Ishikawa (cell line): ENCODE measurements at regions not wholly inside any gene's neighbourhood (a gene's known extent, or its start where the extent isn't known, plus 50 kb on each side); places are given as distances from the start of the nearest gene placed in this dataset.

Experiments used
- CEBPB ChIP-seq: IDR thresholded peaks from 2 replicates; pipeline ENCODE4 v1.6.1; 2012
- CREB1 ChIP-seq: IDR thresholded peaks from 2 replicates; pipeline ENCODE4 v1.6.1; 2012; ENCODE audit warnings: low read depth
- EGR1 ChIP-seq: IDR thresholded peaks from 2 replicates; pipeline ENCODE4 v1.6.1; 2012
- EP300 ChIP-seq: IDR thresholded peaks from 2 replicates; pipeline ENCODE4 v1.6.1; 2012; ENCODE audit warnings: borderline replicate concordance
- FOXM1 ChIP-seq: IDR thresholded peaks from 2 replicates; pipeline ENCODE4 v1.6.1; 2012; ENCODE audit warnings: low read depth, borderline replicate concordance
- MAX ChIP-seq: IDR thresholded peaks from 2 replicates; pipeline ENCODE4 v1.6.1; 2012
- NFIC ChIP-seq: IDR thresholded peaks from 2 replicates; pipeline ENCODE4 v1.6.1; 2012
- RAD21 ChIP-seq: IDR thresholded peaks from 2 replicates; pipeline ENCODE4 v1.6.1; 2012; ENCODE audit warnings: low read depth
- TAF1 ChIP-seq: IDR thresholded peaks from 2 replicates; pipeline ENCODE4 v1.6.1; 2012; ENCODE audit warnings: low read depth, mild to moderate bottlenecking
- USF1 ChIP-seq: IDR thresholded peaks from 2 replicates; pipeline ENCODE4 v1.6.1; 2012
- YY1 ChIP-seq: IDR thresholded peaks from 2 replicates; pipeline ENCODE4 v1.6.1; 2012; ENCODE audit warnings: low read depth
- TF ChIP-seq, protein P1 (sequence below): IDR thresholded peaks from 2 replicates; pipeline ENCODE4 v1.6.1; 2012; ENCODE audit warnings: low read depth, mild to moderate bottlenecking

GRCh38 chr5:114184006-114184405 lies 177.9 kb upstream of the KCNN2 start:
- TF ChIP-seq EP300 (no peak), TAF1 (no peak), NFIC (no peak), FOXM1 (no peak), YY1 (no peak), MAX (no peak), CEBPB (no peak), RAD21 (no peak), USF1 (no peak), CREB1 (no peak), EGR1 (no peak)
- TF ChIP-seq, protein P1, sequence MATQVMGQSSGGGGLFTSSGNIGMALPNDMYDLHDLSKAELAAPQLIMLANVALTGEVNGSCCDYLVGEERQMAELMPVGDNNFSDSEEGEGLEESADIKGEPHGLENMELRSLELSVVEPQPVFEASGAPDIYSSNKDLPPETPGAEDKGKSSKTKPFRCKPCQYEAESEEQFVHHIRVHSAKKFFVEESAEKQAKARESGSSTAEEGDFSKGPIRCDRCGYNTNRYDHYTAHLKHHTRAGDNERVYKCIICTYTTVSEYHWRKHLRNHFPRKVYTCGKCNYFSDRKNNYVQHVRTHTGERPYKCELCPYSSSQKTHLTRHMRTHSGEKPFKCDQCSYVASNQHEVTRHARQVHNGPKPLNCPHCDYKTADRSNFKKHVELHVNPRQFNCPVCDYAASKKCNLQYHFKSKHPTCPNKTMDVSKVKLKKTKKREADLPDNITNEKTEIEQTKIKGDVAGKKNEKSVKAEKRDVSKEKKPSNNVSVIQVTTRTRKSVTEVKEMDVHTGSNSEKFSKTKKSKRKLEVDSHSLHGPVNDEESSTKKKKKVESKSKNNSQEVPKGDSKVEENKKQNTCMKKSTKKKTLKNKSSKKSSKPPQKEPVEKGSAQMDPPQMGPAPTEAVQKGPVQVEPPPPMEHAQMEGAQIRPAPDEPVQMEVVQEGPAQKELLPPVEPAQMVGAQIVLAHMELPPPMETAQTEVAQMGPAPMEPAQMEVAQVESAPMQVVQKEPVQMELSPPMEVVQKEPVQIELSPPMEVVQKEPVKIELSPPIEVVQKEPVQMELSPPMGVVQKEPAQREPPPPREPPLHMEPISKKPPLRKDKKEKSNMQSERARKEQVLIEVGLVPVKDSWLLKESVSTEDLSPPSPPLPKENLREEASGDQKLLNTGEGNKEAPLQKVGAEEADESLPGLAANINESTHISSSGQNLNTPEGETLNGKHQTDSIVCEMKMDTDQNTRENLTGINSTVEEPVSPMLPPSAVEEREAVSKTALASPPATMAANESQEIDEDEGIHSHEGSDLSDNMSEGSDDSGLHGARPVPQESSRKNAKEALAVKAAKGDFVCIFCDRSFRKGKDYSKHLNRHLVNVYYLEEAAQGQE, result no peak
